NCI-H524 (cell line): ENCODE measurements at regions not wholly inside any gene's neighbourhood (a gene's known extent, or its start where the extent isn't known, plus 50 kb on each side); places are given as distances from the start of the nearest gene placed in this dataset.
"Not testable (repeated sequence)": the region's sequence is repeated elsewhere in the genome, so short reads cannot be mapped to it uniquely, and the experiment has no call there.

Experiments
- DNase-seq, 2 experiments: peaks; one replicate each; lab custom pipeline; 2025; lab: John Stamatoyannopoulos, UW

GRCh38 chr12:112616469-112617152, 174.9 kb upstream of the RPH3A start:
- DNase-seq: no peak

- peak in 1 of 2 experiments; percentile 6 for DNase-seq
Measured at GRCh38 chr12:112617153-112617505, 174.4 kb upstream of the RPH3A start.

DNA sequence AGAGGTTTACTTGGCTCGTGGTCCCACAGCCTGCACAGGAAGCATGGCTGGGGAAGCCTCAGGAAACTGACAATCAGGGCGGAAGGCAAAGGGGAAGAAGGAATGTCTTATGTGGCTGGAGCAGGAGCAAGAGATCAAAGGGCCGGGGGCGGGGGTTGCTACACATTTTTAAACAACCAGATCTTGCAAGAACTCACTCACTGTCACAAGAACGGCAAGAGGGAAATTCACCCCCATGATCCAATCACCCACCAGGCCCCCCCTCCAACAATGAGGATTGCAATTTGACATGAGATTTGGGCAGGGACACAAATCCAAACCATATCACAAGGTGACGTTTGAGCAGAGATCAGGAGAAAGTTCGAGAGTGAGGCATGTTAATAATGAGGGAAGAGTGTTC, 163.7 kb upstream of the RPH3A start:
- DNase-seq: no peak

DNA sequence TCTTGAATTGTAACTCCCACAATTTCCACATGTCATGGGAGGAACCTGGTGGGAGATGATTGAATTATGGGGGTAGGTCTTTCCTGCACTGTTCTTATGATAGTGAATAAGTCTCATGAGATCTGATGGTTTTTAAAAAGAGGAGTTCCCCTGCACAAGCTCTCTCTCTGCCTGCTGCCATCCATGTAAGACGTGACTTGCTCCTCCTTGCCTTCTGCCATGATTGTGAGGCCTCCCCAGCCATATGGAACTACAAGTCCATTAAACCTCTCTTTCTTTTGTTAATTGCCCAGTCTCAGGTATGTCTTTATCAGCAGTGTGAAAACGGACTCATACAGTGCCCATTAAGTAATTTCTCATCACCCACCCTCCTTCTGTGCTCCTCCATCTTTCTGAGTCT, 159.6 kb upstream of the RPH3A start:
- not testable (repeated sequence) for DNase-seq

GRCh38 chr12:112635036-112635435, 156.5 kb upstream of the RPH3A start:
- no peak for DNase-seq

- no peak for DNase-seq
Measured at GRCh38 chr12:112638420-112638819, 153.1 kb upstream of the RPH3A start.

DNA sequence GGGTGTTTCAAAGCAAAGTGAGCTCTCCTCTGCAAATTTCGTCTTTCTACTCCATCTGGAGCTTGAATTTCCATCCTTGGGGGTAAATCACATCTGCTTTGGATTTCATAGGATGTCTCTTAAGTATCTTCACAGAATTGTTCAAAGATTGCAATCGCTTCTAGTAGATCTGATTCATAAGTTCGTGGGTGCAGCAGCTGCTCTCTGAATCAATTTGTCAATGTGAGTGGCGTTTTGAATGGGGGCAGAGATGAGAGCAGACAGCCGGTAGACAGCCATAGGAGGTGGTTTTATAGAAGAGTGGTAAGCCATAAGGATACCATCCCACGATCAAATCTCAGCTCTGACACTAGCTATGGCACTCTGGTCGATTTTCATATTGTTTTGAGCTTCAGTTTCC, 146.0 kb upstream of the RPH3A start:
- peak in 1 of 2 experiments; percentile 62 for DNase-seq

DNA sequence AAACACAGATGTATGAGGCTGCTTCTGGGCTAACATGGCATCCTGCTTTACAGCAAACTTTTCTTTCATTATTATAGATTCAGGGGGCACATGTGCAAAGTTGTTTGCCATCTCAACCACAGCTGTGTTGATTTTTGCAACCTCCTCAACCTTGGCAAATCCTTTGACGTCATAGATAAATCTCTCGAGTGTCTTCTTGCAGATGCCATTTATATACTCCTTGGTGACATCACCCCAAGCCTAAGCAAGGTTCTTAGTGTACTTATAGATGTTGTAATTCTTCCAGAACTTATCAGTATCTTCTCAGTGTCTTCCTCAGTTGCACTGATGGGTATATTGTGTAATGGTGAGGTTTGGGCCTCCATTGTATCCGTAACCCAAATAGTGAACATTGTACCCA, 135.4 kb upstream of the RPH3A start:
- DNase-seq: no peak

DNA sequence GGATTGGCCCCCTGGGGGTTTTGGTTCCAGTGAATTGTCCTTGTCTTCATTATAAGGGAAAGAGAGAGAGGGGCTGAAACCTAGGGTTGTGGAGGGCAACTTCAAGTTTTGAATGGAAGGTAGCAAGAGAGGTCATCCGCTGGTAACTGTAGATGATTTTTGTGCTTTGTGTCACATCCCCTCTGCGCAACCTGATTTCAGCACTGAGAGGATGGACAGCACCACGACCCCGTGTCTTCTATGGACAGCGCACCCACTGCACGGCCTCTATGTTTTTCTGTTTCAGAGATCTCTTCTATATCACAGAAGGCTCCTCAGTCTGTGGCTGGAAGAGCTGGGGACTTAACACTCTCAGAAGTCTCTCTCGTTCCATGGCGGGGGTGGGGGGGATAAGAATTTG, 127.0 kb upstream of the RPH3A start:
- DNase-seq: no peak

GRCh38 chr12:112665958-112666357, 125.6 kb upstream of the RPH3A start:
- DNase-seq: no peak

DNA sequence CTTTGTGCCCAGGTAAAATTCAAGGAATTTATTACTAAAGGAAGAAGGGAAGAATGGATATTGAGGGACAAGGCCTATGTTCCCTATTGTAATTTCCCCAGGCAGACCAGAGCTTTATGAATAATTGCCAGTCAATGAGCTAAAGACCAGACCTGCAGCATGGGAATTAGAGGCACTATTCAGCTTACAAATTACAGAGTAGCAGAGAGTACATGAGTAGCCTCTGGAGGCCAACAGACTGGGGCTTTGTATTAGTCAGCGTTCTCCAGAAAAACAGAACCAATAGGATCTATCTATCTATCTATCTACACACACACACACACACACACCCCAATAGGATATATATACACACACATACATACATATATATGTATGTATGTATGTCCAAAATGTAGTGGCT, 120.0 kb upstream of the RPH3A start:
- DNase-seq: no peak

GRCh38 chr12:112674539-112674938, 117.0 kb upstream of the RPH3A start:
- no peak for DNase-seq

- no peak for DNase-seq
Measured at GRCh38 chr12:112676507-112676906, 115.0 kb upstream of the RPH3A start.

DNA sequence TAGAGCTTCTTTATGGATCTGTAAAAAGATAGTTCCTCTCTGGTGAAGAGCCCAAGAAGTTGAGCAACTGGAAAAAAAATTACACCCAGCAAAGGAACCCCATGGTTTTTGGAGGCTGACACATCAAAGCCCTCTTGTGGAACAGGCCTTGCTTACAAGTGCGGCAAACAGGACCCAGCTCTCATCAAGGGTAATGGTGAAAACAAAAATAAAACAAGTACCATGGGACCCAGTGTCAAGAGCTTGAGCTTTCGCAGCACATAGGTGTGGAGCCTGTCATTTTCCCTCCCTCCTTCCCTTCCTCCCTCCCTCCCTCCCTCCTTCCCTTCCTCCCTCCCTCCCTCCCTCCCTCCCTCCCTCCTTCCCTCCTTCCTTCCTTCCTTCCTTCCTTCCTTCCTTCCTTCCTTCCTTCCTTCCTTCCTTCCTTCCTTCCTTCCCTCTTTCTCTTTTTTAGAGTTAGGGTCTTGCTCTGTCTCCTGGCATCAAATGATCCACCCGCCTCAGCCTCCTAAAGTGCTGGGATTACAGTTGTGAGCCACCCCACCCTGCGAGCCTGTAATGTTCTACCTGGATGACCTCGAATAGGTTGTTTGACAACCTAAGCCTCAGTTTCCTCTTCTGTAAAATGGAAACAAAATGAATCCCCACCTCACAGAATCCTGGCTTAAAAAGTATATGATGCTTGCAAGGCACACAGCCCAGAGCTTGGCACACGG, 114.3 kb upstream of the RPH3A start:
- no peak for DNase-seq

- DNase-seq: no peak
Measured at GRCh38 chr12:112680993-112681392, 110.6 kb upstream of the RPH3A start.

DNA sequence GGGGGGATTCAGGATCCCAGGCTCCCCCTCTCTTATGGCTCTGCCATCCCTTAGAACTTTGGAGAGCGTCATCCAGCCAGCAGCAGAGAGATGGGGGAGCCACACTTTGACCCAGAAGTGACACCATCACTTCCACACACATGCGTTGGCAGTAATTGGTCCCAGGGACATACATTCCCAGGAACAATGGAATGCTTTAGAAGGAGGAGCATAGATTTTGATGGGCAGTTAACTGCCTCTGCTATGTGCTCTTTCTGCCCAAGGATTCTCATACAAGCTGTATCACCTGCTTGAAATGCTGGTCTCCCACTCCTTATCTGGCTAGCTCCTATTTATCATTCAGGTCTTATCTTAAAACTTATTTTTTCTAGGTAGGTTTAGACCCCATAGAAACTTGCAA, 109.0 kb upstream of the RPH3A start:
- DNase-seq: no peak

- DNase-seq: no peak
Measured at GRCh38 chr12:112684742-112685141, 106.8 kb upstream of the RPH3A start.

GRCh38 chr12:112685321-112685720, 106.2 kb upstream of the RPH3A start:
- peak; percentile 15 to 58 for DNase-seq

GRCh38 chr12:112686373-112686772, 105.2 kb upstream of the RPH3A start:
- DNase-seq: peak in 1 of 2 experiments; percentile 14

DNA sequence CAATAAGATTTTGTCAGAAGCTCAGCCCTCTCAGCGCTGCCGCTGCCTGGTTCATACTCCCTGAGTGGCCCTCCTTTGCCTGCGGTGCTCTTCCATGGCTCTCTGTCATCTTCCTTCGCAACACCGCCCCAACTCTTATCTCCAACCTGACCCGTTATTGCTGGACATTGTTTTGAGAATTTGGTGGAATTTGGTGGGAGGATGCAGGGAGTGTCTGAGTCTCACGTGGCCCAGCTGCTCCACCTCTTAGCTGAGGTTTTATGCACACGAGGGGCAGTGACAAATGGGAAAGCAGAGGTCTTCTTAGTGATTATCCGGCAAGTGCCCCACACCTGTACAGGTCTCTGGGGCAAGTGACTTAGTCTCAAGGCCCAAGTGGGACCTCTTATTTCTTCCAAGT, 97.5 kb upstream of the RPH3A start:
- no peak for DNase-seq

- not testable (repeated sequence) for DNase-seq
Measured at GRCh38 chr12:112697441-112697840, 94.1 kb upstream of the RPH3A start.

DNA sequence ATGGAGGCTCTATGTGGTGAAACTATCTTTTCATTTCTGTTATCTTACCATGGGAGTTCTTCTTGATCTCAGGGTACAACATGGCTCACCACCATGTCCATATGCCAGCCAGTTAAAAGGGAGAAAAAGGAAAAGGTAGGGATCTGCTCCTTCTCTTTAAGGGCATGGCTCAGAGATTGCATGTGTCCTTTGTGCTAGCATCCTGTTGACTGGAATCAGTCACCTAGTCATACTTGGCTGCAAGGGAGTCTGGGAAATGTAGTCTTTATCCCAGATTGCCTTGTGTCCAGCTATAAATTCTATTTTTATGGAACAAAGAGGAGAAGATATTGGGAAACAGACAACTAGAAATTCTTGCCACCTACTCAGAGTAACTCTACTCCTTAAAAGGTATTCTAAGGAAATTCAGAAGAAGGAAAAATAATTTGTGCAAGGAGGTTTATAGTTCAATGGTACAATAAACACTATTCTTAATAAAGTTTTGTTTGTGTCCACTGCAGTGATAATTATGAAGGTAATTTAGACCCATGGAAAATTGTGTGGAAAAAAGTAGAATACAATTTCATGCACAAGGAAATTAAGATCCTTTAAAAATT, 86.4 kb upstream of the RPH3A start:
- no peak for DNase-seq

- DNase-seq: no peak
Measured at GRCh38 chr12:112710414-112710813, 81.1 kb upstream of the RPH3A start.
